HG02571 (cell line): ENCODE measurements at regions not wholly inside any gene's neighbourhood (a gene's known extent, or its start where the extent isn't known, plus 50 kb on each side); places are given as distances from the start of the nearest gene placed in this dataset.

ENCODE experiments used
- ATAC-seq: cut with Tn5 transposase; IDR thresholded peaks from one replicate; pipeline ENCODE4 v1.9.1; 2021; ENCODE audit warnings: mild to moderate bottlenecking, moderate library complexity; ENCODE audit not compliant: unreplicated experiment

GRCh38 chr16:61332461-61332860 lies 703.8 kb downstream of the CDH8 start:
- ATAC-seq: no peak

GRCh38 chr16:61324044-61324443 lies 712.2 kb downstream of the CDH8 start:
- no peak for ATAC-seq

GRCh38 chr16:61323456-61323855 lies 712.8 kb downstream of the CDH8 start:
- ATAC-seq: no peak

- no peak for ATAC-seq
These were observed 715.4 kb downstream of the CDH8 start for GRCh38 chr16:61320791-61321190.

- ATAC-seq: no peak
These were observed 722.3 kb downstream of the CDH8 start for GRCh38 chr16:61313931-61314330.

GRCh38 chr16:61309386-61309785 lies 726.9 kb downstream of the CDH8 start:
- no peak for ATAC-seq

GRCh38 chr16:61306204-61306603 lies 730.0 kb downstream of the CDH8 start:
- ATAC-seq: no peak

GRCh38 chr16:61296814-61297213 lies 739.4 kb downstream of the CDH8 start:
- ATAC-seq: no peak

- ATAC-seq: no peak
These were observed 739.9 kb downstream of the CDH8 start for GRCh38 chr16:61296305-61296704.

GRCh38 chr16:61295311-61295710 lies 740.9 kb downstream of the CDH8 start:
- ATAC-seq: no peak

GRCh38 chr16:61289141-61289540 lies 747.1 kb downstream of the CDH8 start:
- ATAC-seq: no peak

- ATAC-seq: no peak
These were observed 758.4 kb downstream of the CDH8 start for GRCh38 chr16:61277849-61278248.

- no peak for ATAC-seq
These were observed 762.0 kb downstream of the CDH8 start for GRCh38 chr16:61274211-61274610.

- no peak for ATAC-seq
These were observed 765.5 kb downstream of the CDH8 start for GRCh38 chr16:61270726-61271125.

GRCh38 chr16:61263400-61263799 lies 772.8 kb downstream of the CDH8 start:
- ATAC-seq: no peak

GRCh38 chr16:61261315-61261714 lies 774.9 kb downstream of the CDH8 start:
- ATAC-seq: no peak

GRCh38 chr16:61246592-61246991 lies 789.6 kb downstream of the CDH8 start:
- no peak for ATAC-seq

GRCh38 chr16:61243954-61244353 lies 792.3 kb downstream of the CDH8 start:
- no peak for ATAC-seq

- ATAC-seq: no peak
These were observed 798.3 kb downstream of the CDH8 start for GRCh38 chr16:61237884-61238485.

- ATAC-seq: no peak
These were observed 802.5 kb downstream of the CDH8 start for GRCh38 chr16:61233713-61234112.

GRCh38 chr16:61228371-61228770 lies 807.9 kb downstream of the CDH8 start:
- ATAC-seq: no peak

GRCh38 chr16:61215605-61216004 lies 820.6 kb downstream of the CDH8 start:
- ATAC-seq: no peak

- ATAC-seq: no peak
These were observed 821.5 kb downstream of the CDH8 start for GRCh38 chr16:61214780-61215179.
